Pancreas (tissue), 10 donors: ENCODE measurements at regions not wholly inside any gene's neighbourhood (a gene's known extent, or its start where the extent isn't known, plus 50 kb on each side); places are given as distances from the start of the nearest gene placed in this dataset.

Experiments
- ATAC-seq, 4 donors: fragments of 200-7000 bp; cut with Tn5 transposase; one replicate each; pipeline versions ENCODE4 v1.8.0 to v1.9.1; 2020; ENCODE audit warnings: mild to moderate bottlenecking in 4 of 4, moderate library complexity in 4 of 4
- DNase-seq, 6 donors: peaks; one replicate each; pipeline ENCODE4 v3.0.0-alpha.2; 2020
- FAIRE-seq: peaks from 2 replicates; lab custom pipeline; 2012; peaks lifted over from hg19 to GRCh38; lab: Jason Lieb, UNC
- H3K27ac ChIP-seq, 4 donors: fragments of 200-600 bp; sonication (generic); 1 replicate in 3 of 4; 2 replicates in 1 of 4; pipeline versions ENCODE4 v1.5.0 to v1.8.0; 2020
- H3K27me3 ChIP-seq, 4 donors: fragments of 200-600 bp; one replicate each; pipeline ENCODE4 v1.8.0; 2021
- H3K36me3 ChIP-seq, 3 donors: fragments of 200-600 bp; sonication (generic) in 1 of 3; one replicate each; pipeline versions ENCODE4 v1.5.0 to v1.8.0; 2020 to 2021
- H3K4me1 ChIP-seq, 3 donors: fragments of 200-600 bp; one replicate each; pipeline ENCODE4 v1.8.0; 2021
- H3K4me3 ChIP-seq, 4 donors: fragments of 200-600 bp; sonication (generic) in 2 of 4; one replicate each; pipeline versions ENCODE4 v1.5.0 to v1.8.0; 2020 to 2021
- H3K9me3 ChIP-seq, 4 donors: fragments of 200-600 bp; one replicate each; pipeline ENCODE4 v1.8.0; 2021
- CTCF ChIP-seq, 4 donors: fragments of 200-600 bp; sonication (generic) in 3 of 4; IDR thresholded peaks; one replicate each; pipeline versions ENCODE4 v1.5.0 to v1.8.0; 2021; ENCODE audit warnings: antibody characterized with exemption in 4 of 4
- WGBS, 2 donors: extraction: QIAGEN DNeasy Blood & Tissue Kit; methylation state at CpG; one replicate each; pipeline ENCODE4 v1.1.7; 2013; 5-methylcytosine and 5-hydroxymethylcytosine counted together
- intact Hi-C, 3 donors: fragments of 100-400 bp; cut with DNase I; formaldehyde crosslinking; loops; one replicate each; pipeline versions ENCODE4 v1.11.1 to v1.14.2; 2022
- donor health status: healthy with polysubstance abuse.
- donor health status: DM: no; HTN: no; CAD: no; lungs with moderate emphysema.
- donor health status: DM: no; HTN: no; CAD: no.
- donor health status: control.
- donor health status: control.
- donor health status: Bipolar disorder and iron deficiency.
- donor health status: DM: yes; HTN: yes; CAD: no.
- donor health status: DM: no; HTN: no; CAD: no.
- donor health status: DM: no; HTN: no; CAD: no.
- donor health status: DM: yes; HTN: yes; CAD: no.

- no peak for ATAC-seq
- H3K27me3 ChIP-seq, result no peaks in the 10 kb centered on the region
- H3K9me3 ChIP-seq, result no peaks in the 10 kb centered on the region
- no peak for DNase-seq
- H3K4me1 ChIP-seq, result no peaks in the 10 kb centered on the region
- TF ChIP-seq CTCF (IDR thresholded peaks at IDR 0.05), result no peak
- intact Hi-C loops, result no loop called here
- FAIRE-seq, result no peak
- WGBS, 2 donors, result 74 to 82% methylated on average over 6 of the region's 6 CpGs
- no peak overlapping the region for H3K4me3 ChIP-seq
- H3K36me3 ChIP-seq, result no peaks in the 10 kb centered on the region
- H3K27ac ChIP-seq, result no peak overlapping the region
Measured at GRCh38 chr4:159483782-159484741, 381.2 kb downstream of the RAPGEF2 start.

DNA sequence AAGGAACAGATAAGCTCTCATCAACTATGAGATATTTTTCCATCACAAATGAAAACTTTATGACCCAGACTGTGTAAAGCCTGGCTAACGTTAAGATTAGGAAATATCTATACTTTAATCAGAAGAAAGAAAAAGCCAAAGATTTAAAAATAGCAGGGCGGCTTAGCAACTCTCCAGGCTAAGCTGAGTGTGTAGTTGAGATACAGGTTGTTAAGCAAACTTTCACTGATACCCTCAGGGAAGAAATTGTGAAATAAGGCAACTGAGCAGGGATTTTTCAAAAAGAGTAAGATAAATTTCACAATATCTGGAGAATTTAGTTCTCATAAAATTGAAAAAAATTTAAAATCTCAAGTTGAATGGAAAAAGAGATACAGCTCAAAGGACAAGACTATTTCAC, 382.0 kb downstream of the RAPGEF2 start:
- no peak for DNase-seq
- no peaks in the 10 kb centered on the region for H3K36me3 ChIP-seq
- no peak for ATAC-seq
- no peak overlapping the region for H3K27ac ChIP-seq
- intact Hi-C loops, result no loop called here
- H3K9me3 ChIP-seq, result no peaks in the 10 kb centered on the region
- TF ChIP-seq CTCF (IDR thresholded peaks at IDR 0.05), result no peak
- FAIRE-seq, result no peak
- H3K4me3 ChIP-seq, result no peak overlapping the region
- no peaks in the 10 kb centered on the region for H3K27me3 ChIP-seq
- H3K4me1 ChIP-seq, result no peaks in the 10 kb centered on the region
- 22 to 26% methylated on average over 2 of the region's 2 CpGs for WGBS, 2 donors

- ATAC-seq, result peak; percentile 91 to 100 (median 98)
- no peaks in the 10 kb centered on the region for H3K27me3 ChIP-seq
- H3K9me3 ChIP-seq, result no peaks in the 10 kb centered on the region
- FAIRE-seq, result no peak
- TF ChIP-seq CTCF (IDR thresholded peaks at IDR 0.05), result peak; percentile 26 to 72 (median 68)
- WGBS, 2 donors, result 5 to 7% methylated on average over 8 of the region's 8 CpGs
- intact Hi-C loops, result no loop called here
- peak overlapping the region in 1 of 4 donors; percentile 26 for H3K4me3 ChIP-seq
- DNase-seq, result peak in 5 of 6 donors; percentile 28 to 60 (median 47)
- H3K36me3 ChIP-seq, result no peaks in the 10 kb centered on the region
- H3K4me1 ChIP-seq, result no peaks in the 10 kb centered on the region
- no peak overlapping the region for H3K27ac ChIP-seq
Measured at GRCh38 chr4:159487284-159487747, 384.4 kb downstream of the RAPGEF2 start.

- H3K4me1 ChIP-seq, result no peaks in the 10 kb centered on the region
- no peak for TF ChIP-seq CTCF (IDR thresholded peaks at IDR 0.05)
- FAIRE-seq, result no peak
- no peak overlapping the region for H3K4me3 ChIP-seq
- ATAC-seq, result no peak
- no peaks in the 10 kb centered on the region for H3K9me3 ChIP-seq
- WGBS, 2 donors, result 62 to 68% methylated on average over 1 of the region's 1 CpG
- no peaks in the 10 kb centered on the region for H3K27me3 ChIP-seq
- DNase-seq, result no peak
- no peak overlapping the region for H3K27ac ChIP-seq
- intact Hi-C loops, result no loop called here
- H3K36me3 ChIP-seq, result no peaks in the 10 kb centered on the region
Measured at GRCh38 chr4:159489646-159490045, 386.8 kb downstream of the RAPGEF2 start.
